ENCODE measurements at regions not wholly inside any gene's neighbourhood (a gene's known extent, or its start where the extent isn't known, plus 50 kb on each side); places are given as distances from the start of the nearest gene placed in this dataset.

DNA sequence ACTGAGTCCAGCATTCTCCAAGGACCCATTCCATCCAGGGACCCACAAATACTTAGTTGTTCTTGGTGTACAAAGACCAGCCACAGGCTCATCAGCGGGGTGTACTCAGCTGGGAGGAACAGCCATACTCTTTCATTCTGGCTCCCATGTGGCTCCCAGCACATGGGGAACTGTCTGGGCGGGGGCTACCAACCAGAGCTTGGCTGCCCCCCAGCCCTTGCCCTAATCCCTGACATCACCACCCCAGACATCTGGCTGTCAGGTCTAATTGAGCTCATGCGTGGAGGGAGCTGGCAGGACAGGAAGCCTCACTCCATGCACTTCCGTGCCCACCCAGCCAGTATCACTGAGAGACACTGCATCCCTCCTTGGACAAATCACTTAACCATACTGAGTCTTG is 283.6 kb downstream of the DYSF start:
- DNase-seq (ENCODE audit: insufficient read length, low spot score) (no peak), FAIRE-seq (no peak)
- TF ChIP-seq, protein P1, sequence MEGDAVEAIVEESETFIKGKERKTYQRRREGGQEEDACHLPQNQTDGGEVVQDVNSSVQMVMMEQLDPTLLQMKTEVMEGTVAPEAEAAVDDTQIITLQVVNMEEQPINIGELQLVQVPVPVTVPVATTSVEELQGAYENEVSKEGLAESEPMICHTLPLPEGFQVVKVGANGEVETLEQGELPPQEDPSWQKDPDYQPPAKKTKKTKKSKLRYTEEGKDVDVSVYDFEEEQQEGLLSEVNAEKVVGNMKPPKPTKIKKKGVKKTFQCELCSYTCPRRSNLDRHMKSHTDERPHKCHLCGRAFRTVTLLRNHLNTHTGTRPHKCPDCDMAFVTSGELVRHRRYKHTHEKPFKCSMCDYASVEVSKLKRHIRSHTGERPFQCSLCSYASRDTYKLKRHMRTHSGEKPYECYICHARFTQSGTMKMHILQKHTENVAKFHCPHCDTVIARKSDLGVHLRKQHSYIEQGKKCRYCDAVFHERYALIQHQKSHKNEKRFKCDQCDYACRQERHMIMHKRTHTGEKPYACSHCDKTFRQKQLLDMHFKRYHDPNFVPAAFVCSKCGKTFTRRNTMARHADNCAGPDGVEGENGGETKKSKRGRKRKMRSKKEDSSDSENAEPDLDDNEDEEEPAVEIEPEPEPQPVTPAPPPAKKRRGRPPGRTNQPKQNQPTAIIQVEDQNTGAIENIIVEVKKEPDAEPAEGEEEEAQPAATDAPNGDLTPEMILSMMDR (IDR thresholded peaks at IDR 0.05; ENCODE audit: insufficient read depth, missing control alignments) = no peak

DNA sequence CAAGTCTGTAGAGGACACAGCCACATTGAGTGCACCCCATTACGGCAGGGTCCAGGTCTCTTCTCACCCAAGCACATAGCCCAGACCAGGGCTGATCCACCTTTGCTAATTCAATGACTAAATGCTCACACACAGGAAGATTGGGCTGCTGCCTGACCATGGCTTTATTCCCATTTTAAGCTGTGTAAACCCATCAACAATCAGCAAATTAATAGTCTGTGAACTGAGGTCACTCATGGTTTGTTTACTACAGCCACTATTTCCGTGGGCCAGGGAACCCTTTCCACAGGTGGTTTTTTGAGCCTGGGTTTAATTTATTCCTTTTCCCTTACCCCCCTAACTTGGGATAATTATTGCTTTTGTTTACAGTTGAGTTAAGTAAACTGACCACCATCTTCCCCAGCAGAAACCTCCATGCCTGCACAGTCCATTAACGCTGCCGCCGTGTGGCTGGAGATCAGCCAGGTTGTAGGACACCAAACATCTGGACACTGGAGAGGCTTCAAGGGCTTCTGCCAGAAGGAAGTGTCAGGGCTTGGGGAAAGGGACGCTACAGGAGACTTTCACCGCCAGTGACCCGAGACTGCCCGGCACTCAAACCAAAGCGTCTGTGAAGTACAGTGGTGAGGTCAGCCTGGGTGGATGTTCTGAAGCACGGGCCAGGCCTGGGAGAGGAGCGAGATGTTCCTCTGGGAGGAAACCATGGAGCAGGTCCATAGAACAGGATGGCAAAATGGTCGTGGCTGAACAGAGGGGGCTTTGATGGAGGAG is 282.9 kb downstream of the DYSF start:
- TF ChIP-seq, protein P1 (IDR thresholded peaks at IDR 0.05; ENCODE audit: insufficient read depth, missing control alignments) = no peak
- FAIRE-seq = no peak
- DNase-seq (ENCODE audit: insufficient read length, low spot score) = no peak

Measured in D721Med (cell line).